ENCODE measurements at regions not wholly inside any gene's neighbourhood (a gene's known extent, or its start where the extent isn't known, plus 50 kb on each side); places are given as distances from the start of the nearest gene placed in this dataset.
"Not testable (repeated sequence)": the region's sequence is repeated elsewhere in the genome, so short reads cannot be mapped to it uniquely, and the experiment has no call there.

DNA sequence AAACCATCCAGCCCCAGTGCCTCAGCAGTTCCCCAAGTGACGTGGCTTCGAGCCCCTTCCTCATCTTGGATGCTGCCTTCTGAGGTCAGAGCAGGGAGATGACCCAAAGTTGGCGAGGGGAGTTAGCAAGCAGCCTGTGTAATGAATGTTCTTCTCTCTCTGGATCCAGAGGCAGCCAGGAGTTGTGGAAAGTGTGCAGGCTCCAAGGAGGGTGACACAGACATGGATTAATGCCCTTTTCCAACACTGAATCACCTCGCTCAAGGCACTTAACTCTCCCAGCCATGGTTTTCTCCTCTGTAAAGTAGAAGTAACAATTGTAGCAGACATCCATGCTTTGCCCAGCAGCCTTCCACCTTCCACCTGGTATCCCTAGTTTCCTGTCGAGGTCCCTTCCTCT is 64.6 kb upstream of the HAND1 start:
- no peak for DNase-seq

DNA sequence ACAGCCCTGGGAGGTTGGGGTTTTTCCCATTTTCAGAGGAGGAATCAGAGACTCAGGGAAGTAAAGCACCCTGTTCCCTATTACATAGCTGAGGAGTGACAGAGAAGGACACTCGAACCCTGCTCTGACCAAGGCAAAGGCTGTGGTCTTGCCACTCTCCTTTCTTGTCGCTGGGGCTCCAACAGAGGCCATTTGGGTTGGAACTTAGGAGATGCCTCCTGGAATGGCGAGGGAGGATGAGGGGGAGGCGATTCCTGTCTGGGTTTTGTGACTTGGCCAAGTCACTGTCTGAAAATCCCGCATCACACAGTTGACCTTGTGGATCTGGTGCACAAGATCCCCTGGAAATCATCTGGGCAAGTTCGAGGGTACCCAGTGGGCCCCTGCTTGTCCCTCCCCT is 64.0 kb upstream of the HAND1 start:
- DNase-seq = no peak

- peak; percentile 15 for DNase-seq
Observed at GRCh38 chr5:154541553-154541952, 63.5 kb upstream of the HAND1 start.

DNA sequence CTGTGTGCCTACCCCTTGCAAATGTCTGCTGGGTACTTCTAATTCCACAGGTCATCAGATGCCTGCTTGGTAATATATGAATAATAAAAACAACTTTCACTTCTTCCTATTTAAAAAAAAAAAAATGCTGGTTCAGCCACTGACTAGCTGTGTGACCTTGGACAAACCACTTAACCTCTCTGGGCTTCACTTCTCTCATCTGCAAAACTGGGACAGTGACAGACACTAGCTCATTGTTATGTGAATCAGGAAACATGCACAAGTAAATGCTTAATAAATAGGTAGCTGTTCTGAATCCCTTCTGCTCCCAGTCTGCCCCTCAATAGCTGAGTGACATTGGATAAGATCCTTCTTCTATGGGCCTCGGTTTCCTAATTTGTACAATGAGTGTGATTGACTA is 62.6 kb upstream of the HAND1 start:
- no peak for DNase-seq

- DNase-seq = no peak
Observed at GRCh38 chr5:154538492-154538891, 60.5 kb upstream of the HAND1 start.

DNA sequence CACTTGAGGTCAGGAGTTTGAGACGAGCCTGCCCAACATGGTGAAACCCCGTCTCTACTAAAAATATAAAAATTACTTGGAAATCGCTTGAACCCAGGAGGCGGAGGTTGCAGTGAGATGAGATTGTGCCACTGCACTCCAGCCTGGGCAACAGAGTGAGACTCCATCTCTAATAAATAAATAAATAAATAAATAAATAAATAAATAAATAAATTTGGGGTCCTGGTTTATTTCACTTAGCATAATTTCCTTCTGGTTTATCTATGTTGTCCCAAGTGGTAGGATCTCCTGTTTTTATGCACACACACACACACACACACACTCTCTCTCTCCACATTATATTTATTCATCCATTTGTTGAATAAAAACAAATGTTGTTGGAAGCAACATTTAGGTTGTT is 58.4 kb upstream of the HAND1 start:
- not testable (repeated sequence) for DNase-seq

GRCh38 chr5:154535535-154535934 is 57.5 kb upstream of the HAND1 start:
- DNase-seq = no peak

DNA sequence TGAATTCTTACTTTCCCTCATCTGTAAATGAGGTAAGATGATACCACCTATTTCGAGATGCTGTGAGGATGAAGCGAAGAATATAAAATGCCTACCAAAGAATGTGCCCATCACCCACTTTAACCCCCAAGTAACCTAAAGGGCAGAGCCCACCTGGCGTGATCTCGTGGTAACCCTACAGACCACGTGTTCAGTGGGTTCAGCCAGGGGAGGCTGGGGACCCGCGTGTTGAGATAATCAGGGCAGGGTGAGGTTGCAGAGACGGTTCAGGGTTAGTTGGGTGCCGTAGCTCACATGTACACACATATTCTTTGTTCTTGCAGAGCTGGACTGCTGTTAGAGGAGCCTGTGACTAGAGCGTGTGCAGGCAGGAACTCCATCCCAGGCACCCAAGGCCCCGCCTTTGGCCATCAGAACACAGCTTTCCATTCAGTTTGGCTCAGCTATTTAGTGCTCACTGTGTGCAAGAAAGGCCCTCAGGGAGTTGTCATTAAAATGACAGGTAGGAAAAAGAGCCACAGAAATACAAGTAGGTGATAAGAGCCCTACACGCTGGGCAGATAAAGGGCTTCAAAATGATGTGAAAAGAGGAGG is 56.5 kb upstream of the HAND1 start:
- DNase-seq = no peak

DNA sequence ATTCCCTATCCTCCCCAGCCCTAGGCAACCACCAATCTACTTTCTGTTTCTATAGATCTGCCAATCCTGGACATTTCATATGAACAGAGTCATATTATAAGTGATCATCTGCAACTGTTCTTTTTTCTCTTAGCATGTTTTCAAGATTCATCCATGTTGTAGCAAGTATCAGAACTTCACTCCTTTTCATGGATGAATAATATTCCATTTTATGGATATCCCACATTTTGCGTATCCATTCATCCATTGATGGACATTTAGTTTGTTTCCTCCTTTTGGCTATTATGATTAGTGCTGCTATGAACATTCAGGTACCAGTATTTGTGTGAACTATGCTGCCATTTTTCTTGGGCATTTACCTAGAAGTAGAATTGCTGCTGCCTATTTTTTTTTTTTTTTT is 51.3 kb upstream of the HAND1 start:
- no peak for DNase-seq

DNA sequence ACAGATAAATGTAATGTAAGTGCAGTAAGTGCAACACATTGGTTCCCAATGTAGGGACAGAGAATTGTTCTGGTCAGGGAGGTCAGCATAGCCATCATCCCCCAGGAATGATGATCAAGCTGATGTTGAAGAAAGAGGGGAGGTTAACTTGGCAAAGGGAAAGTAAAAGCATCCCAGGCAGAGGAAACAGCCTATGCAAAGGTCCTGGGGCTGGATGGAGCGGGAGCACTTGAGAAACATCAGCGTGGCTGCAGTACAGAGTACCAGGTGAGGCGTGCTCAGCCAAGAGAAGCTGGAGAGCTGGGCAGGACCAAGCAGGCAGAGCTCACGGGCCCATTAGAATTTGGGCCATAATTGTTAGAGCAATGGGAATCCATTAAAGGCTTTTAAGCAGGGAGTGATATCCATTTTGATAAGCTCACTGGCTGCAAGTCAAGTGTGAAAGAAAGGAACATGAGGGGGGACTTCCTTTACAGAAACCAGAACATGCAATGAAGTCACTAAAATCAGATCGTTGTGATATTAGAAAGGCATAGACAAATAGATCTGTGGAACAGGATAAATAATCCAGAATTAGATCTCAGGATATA is 50.1 kb upstream of the HAND1 start:
- DNase-seq = no peak

All from dermis blood vessel endothelial cell (primary cell).